Gastroesophageal sphincter (tissue), 4 donors: ENCODE measurements at regions not wholly inside any gene's neighbourhood (a gene's known extent, or its start where the extent isn't known, plus 50 kb on each side); places are given as distances from the start of the nearest gene placed in this dataset.

Source experiments
- ATAC-seq: fragments of 150-250 bp; one replicate; pipeline ENCODE4 v1.9.1; 2016; ENCODE audit warnings: mild to moderate bottlenecking, moderate library complexity
- H3K27ac ChIP-seq, 4 donors: fragments of 200-600 bp; sonication (generic) in 3 of 4; 1 replicate in 3 of 4; 2 replicates in 1 of 4; pipeline ENCODE4 v1.5.1; 2016 to 2019
- H3K27me3 ChIP-seq: fragments of 200-600 bp; sonication (generic); one replicate; pipeline ENCODE4 v1.5.1; 2019
- H3K36me3 ChIP-seq, 2 donors: fragments of 200-600 bp; sonication (generic); one replicate each; pipeline ENCODE4 v1.5.1; 2019; ENCODE audit warnings: control low read depth in 1 of 2
- H3K4me1 ChIP-seq, 3 donors: fragments of 200-600 bp; sonication (generic); 1 replicate in 2 of 3; 2 replicates in 1 of 3; pipeline ENCODE4 v1.5.1; 2016 to 2019; ENCODE audit warnings: control low read depth in 2 of 3
- H3K4me3 ChIP-seq, 2 donors: fragments of 200-600 bp; sonication (generic); one replicate each; pipeline ENCODE4 v1.5.1; 2019; ENCODE audit warnings: mild to moderate bottlenecking in 1 of 2, moderate library complexity in 1 of 2
- H3K9me3 ChIP-seq, 3 donors: fragments of 200-600 bp; sonication (generic); one replicate each; pipeline ENCODE4 v1.5.1; 2017 to 2019; ENCODE audit warnings: control low read depth in 2 of 3
- EP300 ChIP-seq: sonication (generic); formaldehyde crosslinking; IDR thresholded peaks from one replicate; pipeline ENCODE4 v1.6.1; 2017; ENCODE audit warnings: antibody characterized with exemption, mild to moderate bottlenecking
- POLR2A ChIP-seq, 2 donors: fragments of 450-650 bp; IDR thresholded peaks; one replicate each; pipeline ENCODE4 v1.6.1; 2017; ENCODE audit warnings: antibody characterized with exemption in 2 of 2, mild to moderate bottlenecking in 2 of 2, moderate library complexity in 1 of 2
- POLR2AphosphoS5 ChIP-seq: sonication (generic); formaldehyde crosslinking; IDR thresholded peaks from one replicate; pipeline ENCODE4 v1.6.1; 2017; ENCODE audit warnings: antibody characterized with exemption
- WGBS, 2 donors: methylation state at CpG; one replicate each; pipeline ENCODE4 v1.1.5; 2018; ENCODE audit warnings: low coverage in 1 of 2; 5-methylcytosine and 5-hydroxymethylcytosine counted together
- TF ChIP-seq, protein P1 (sequence below), 4 experiments: fragments of 200-600 bp in 2 of 4; fragments of 450-650 bp in 2 of 4; sonication (generic) in 1 of 4; IDR thresholded peaks; one replicate each; pipeline ENCODE4 v1.5.1; 2017 to 2019; ENCODE audit warnings: antibody characterized with exemption in 4 of 4, mild to moderate bottlenecking in 2 of 4, moderate library complexity in 2 of 4

DNA sequence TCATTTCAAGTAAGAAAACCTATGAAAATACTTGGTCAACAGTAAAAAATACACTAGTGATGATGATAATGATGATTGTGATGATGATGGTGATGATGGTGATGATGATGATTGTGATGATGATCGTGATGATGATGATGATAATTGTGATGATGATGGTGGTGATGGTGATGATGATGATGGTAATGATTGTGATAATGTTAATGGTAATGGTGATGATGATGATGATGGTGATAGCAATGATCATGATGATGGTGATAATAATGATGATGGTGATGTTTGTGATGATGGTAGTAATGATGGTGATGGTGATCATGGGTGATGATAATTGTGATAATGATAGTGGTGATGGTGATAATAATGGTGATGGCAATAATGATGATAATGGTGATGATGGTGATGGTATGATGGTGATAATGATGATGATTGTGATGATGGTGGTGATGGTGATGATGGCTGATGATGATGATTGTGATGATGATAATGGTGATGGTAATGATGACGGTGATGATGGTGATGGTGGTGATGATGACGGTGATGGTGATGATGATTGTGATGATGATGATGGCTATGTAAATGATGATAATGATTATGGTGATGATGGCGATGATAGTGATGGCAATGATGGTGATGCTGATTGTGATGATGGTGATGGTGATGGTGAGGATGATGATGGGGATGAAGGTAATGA is 62.1 kb downstream of the VCX3A start:
- no peak overlapping the region for H3K4me3 ChIP-seq
- no peaks in the 10 kb centered on the region for H3K27me3 ChIP-seq
- H3K36me3 ChIP-seq: no peaks in the 10 kb centered on the region
- H3K9me3 ChIP-seq: no peaks in the 10 kb centered on the region
- no peak for ATAC-seq
- 91 to 92% methylated on average over 4 of the region's 4 CpGs for WGBS, 2 donors
- no peak overlapping the region for H3K27ac ChIP-seq
- H3K4me1 ChIP-seq: no peaks in the 10 kb centered on the region
- TF ChIP-seq, protein P1, sequence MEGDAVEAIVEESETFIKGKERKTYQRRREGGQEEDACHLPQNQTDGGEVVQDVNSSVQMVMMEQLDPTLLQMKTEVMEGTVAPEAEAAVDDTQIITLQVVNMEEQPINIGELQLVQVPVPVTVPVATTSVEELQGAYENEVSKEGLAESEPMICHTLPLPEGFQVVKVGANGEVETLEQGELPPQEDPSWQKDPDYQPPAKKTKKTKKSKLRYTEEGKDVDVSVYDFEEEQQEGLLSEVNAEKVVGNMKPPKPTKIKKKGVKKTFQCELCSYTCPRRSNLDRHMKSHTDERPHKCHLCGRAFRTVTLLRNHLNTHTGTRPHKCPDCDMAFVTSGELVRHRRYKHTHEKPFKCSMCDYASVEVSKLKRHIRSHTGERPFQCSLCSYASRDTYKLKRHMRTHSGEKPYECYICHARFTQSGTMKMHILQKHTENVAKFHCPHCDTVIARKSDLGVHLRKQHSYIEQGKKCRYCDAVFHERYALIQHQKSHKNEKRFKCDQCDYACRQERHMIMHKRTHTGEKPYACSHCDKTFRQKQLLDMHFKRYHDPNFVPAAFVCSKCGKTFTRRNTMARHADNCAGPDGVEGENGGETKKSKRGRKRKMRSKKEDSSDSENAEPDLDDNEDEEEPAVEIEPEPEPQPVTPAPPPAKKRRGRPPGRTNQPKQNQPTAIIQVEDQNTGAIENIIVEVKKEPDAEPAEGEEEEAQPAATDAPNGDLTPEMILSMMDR (IDR thresholded peaks at IDR 0.05): no peak
- TF ChIP-seq POLR2A (IDR thresholded peaks at IDR 0.05): no peak
- TF ChIP-seq POLR2AphosphoS5: no peak
- TF ChIP-seq EP300: no peak

DNA sequence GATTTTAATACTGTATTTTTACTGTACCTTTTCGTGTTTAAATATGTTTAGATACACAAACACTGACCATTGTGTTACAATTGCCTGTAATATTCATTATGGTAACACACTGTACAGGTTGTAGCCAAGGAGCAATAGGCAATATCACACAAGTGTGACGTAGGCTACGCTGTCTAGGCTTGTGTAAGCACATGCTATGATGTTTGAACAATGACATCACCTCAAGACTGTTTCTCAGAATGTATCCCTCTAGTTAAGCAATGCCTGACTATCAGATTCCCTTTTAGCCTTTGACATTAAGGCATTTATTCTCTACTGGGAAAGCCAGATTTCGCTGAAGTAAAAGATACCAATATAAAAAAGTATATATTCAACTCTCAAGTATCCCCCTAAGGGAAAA is 66.2 kb downstream of the VCX3A start:
- no peaks in the 10 kb centered on the region for H3K36me3 ChIP-seq

DNA sequence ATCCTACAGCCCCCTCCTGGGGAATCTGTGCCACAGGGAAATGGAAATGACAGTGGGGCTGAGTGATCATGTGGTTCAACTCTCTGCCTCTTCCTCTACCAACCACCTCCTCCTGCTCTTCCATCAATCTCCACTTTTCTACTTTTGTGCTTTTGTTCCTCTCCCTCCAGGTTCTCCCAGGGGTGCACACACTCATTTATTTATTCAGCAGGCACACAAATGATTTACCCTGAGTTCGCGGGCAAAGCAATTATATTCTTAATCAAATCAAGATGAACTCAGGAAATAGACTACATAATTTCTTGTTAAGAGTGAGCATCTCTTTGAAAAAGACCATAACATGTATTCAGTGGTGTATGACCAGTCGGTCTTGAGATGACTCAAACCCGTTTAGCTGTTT is 69.2 kb downstream of the VCX3A start:
- Histone ChIP-seq H3K4me1 (no peaks in the 10 kb centered on the region), H3K9me3 (no peaks in the 10 kb centered on the region), H3K27ac (no peak overlapping the region), H3K4me3 (no peak overlapping the region), H3K36me3 (no peaks in the 10 kb centered on the region), H3K27me3 (no peaks in the 10 kb centered on the region)
- TF ChIP-seq POLR2AphosphoS5: no peak
- TF ChIP-seq, protein P1 (IDR thresholded peaks at IDR 0.05): no peak
- no peak for TF ChIP-seq POLR2A (IDR thresholded peaks at IDR 0.05)
- no peak for TF ChIP-seq EP300
- ATAC-seq: no peak
- 61 to 91% methylated on average over 4 of the region's 4 CpGs for WGBS, 2 donors

More for the DNA sequence above, 66.2 kb downstream of the VCX3A start:
- Histone ChIP-seq H3K4me3 (no peak overlapping the region), H3K9me3 (no peaks in the 10 kb centered on the region), H3K27me3 (no peaks in the 10 kb centered on the region), H3K4me1 (no peaks in the 10 kb centered on the region), H3K27ac (no peak overlapping the region)
- TF ChIP-seq POLR2A (IDR thresholded peaks at IDR 0.05) (no peak), EP300 (no peak), POLR2AphosphoS5 (no peak)
- TF ChIP-seq, protein P1 (IDR thresholded peaks at IDR 0.05): no peak
- ATAC-seq: no peak
- 27 to 69% methylated on average over 1 to 4 of the region's 4 CpGs for WGBS, 2 donors

DNA sequence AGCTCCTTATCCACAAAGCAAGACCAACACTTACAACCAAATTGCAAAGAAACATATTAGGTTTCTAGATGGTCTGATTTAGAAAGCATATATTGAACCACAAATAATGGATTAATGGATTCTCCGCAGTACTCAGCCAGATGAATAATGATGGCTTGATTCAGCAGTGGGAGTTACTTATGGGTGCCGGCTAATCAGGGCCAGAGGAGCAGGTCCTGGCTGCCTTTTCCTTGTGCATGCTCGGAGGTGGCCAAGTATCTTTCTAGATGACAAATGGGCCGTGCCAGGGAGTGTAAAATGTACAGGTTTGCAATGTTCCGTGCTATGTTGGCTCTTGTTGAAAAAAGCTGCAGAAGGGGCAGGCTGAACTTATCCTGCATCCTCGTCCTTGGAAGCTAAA is 70.2 kb downstream of the VCX3A start:
- no peak for ATAC-seq
- Histone ChIP-seq H3K4me3 (no peak overlapping the region), H3K9me3 (no peaks in the 10 kb centered on the region), H3K36me3 (no peaks in the 10 kb centered on the region), H3K27ac (no peak overlapping the region), H3K27me3 (no peaks in the 10 kb centered on the region), H3K4me1 (no peaks in the 10 kb centered on the region)
- TF ChIP-seq EP300 (no peak), POLR2A (IDR thresholded peaks at IDR 0.05) (no peak), POLR2AphosphoS5 (no peak)
- TF ChIP-seq, protein P1 (IDR thresholded peaks at IDR 0.05): no peak
- 54 to 66% methylated on average over 4 of the region's 6 CpGs for WGBS, 2 donors

DNA sequence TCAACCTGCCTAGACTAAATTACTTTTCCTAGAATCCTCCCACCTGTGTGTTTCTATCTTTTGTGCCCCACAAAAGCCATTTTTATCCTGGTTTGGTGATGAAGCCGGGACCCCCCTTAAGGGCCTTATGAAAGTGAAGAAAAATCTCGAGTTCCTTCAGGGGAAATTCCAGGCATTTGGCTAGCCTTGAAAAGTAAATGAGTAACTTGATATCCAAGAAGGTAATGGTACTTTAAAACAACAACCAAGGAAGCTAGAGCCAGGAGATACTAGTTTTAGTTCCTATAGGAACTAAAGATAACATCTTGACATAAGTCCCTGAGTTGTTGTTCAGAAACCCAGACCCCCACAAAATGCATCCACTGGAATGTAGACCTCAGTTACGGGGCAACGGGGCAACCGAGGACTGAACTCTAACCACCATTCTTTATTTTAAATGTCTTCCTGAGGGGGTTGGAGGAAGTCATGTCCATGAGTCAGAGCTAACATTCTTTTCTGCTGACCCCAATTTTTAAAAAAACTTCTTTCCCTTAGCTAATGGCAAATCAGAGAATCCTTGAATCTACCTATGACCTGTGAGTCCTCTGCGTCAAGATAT is 73.9 kb downstream of the VCX3A start:
- no peak for ATAC-seq
- Histone ChIP-seq H3K36me3 (no peaks in the 10 kb centered on the region), H3K9me3 (no peaks in the 10 kb centered on the region), H3K4me3 (no peak overlapping the region), H3K27me3 (no peaks in the 10 kb centered on the region), H3K4me1 (no peaks in the 10 kb centered on the region), H3K27ac (no peak overlapping the region)
- TF ChIP-seq, protein P1 (IDR thresholded peaks at IDR 0.05): no peak
- TF ChIP-seq EP300 (no peak), POLR2A (IDR thresholded peaks at IDR 0.05) (no peak), POLR2AphosphoS5 (no peak)
- 68 to 81% methylated on average over 6 of the region's 6 CpGs for WGBS, 2 donors
